Peyer's patch (tissue), 4 donors: ENCODE measurements at regions not wholly inside any gene's neighbourhood (a gene's known extent, or its start where the extent isn't known, plus 50 kb on each side); places are given as distances from the start of the nearest gene placed in this dataset.

Experiments
- CTCF ChIP-seq, 6 experiments: fragments of 450-650 bp in 4 of 6; fragments of 200-600 bp in 2 of 6; sonication (generic) in 1 of 6; IDR thresholded peaks; one replicate each; pipeline ENCODE4 v1.5.1; 2017 to 2019; ENCODE audit warnings: antibody characterized with exemption in 6 of 6, mild to moderate bottlenecking in 3 of 6, moderate library complexity in 1 of 6
- POLR2A ChIP-seq, 2 donors: fragments of 450-650 bp; IDR thresholded peaks; one replicate each; pipeline ENCODE4 v1.5.1; 2017; ENCODE audit warnings: antibody characterized with exemption in 2 of 2, mild to moderate bottlenecking in 2 of 2, moderate library complexity in 2 of 2

GRCh38 chr2:199607914-199608313 is 150.2 kb upstream of the SATB2 start:
- TF ChIP-seq CTCF (IDR thresholded peaks at IDR 0.05) (no peak), POLR2A (IDR thresholded peaks at IDR 0.05) (no peak)
